Astrocyte (in vitro differentiated cells and primary cell): ENCODE measurements at regions not wholly inside any gene's neighbourhood (a gene's known extent, or its start where the extent isn't known, plus 50 kb on each side); places are given as distances from the start of the nearest gene placed in this dataset.
"Not testable (repeated sequence)": the region's sequence is repeated elsewhere in the genome, so short reads cannot be mapped to it uniquely, and the experiment has no call there.

Experiments
- DNase-seq: peaks from one replicate; pipeline ENCODE4 v3.0.0-alpha.2; 2010; ENCODE audit warnings: low read depth
- FAIRE-seq: peaks from 2 replicates; lab custom pipeline; 2011; peaks lifted over from hg19 to GRCh38; lab: Jason Lieb, UNC
- H2AFZ ChIP-seq: 2 replicates; pipeline ENCODE4 v1.6.0; 2012; ENCODE audit warnings: low read depth, low read length, inconsistent platforms
- H3K27ac ChIP-seq: 2 replicates; pipeline ENCODE4 v1.5.1; 2011; ENCODE audit warnings: low read depth, low read length, inconsistent platforms
- H3K27me3 ChIP-seq: 2 replicates; pipeline ENCODE4 v1.6.0; 2011; ENCODE audit warnings: low read length, inconsistent platforms; ENCODE audit not compliant: insufficient read depth
- H3K36me3 ChIP-seq: 2 replicates; pipeline ENCODE4 v1.5.1; 2011; ENCODE audit warnings: low read length, inconsistent platforms; ENCODE audit not compliant: insufficient read depth
- H3K4me1 ChIP-seq: 2 replicates; pipeline ENCODE4 v1.5.1; 2011; ENCODE audit warnings: low read length, inconsistent platforms; ENCODE audit not compliant: insufficient read depth
- H3K4me2 ChIP-seq: 2 replicates; pipeline ENCODE4 v1.6.0; 2012; ENCODE audit warnings: low read length, inconsistent platforms
- H3K4me3 ChIP-seq: 2 replicates; pipeline ENCODE4 v1.5.1; 2011; ENCODE audit warnings: low read depth, mild to moderate bottlenecking, low read length, inconsistent platforms; ENCODE audit not compliant: insufficient read depth
- H3K79me2 ChIP-seq: 2 replicates; pipeline ENCODE4 v1.6.0; 2012; ENCODE audit warnings: mild to moderate bottlenecking, low read length, inconsistent platforms; ENCODE audit not compliant: insufficient read depth
- H3K9ac ChIP-seq: 2 replicates; pipeline ENCODE4 v1.6.0; 2012; ENCODE audit warnings: mild to moderate bottlenecking, low read length, inconsistent platforms
- H3K9me3 ChIP-seq: 2 replicates; pipeline ENCODE4 v1.5.1; 2012; ENCODE audit warnings: low read depth, mild to moderate bottlenecking, low read length, inconsistent platforms; ENCODE audit not compliant: insufficient read depth
- H4K20me1 ChIP-seq: 2 replicates; pipeline ENCODE4 v1.6.0; 2012; ENCODE audit warnings: low read length, inconsistent platforms; ENCODE audit not compliant: insufficient read depth
- H3K27ac Mint-ChIP-seq: one replicate; pipeline ENCODE4 v1.8.0; 2021; ENCODE audit warnings: mild to moderate bottlenecking, mixed read lengths; ENCODE audit not compliant: unreplicated experiment
- H3K27me3 Mint-ChIP-seq: one replicate; pipeline ENCODE4 v1.8.0; 2021; ENCODE audit warnings: low read depth, mixed read lengths; ENCODE audit not compliant: unreplicated experiment
- H3K36me3 Mint-ChIP-seq: one replicate; pipeline ENCODE4 v1.8.0; 2021; ENCODE audit warnings: low read depth, mixed read lengths; ENCODE audit not compliant: unreplicated experiment
- H3K4me1 Mint-ChIP-seq: one replicate; pipeline ENCODE4 v1.8.0; 2021; ENCODE audit warnings: low read depth, mixed read lengths; ENCODE audit not compliant: unreplicated experiment
- H3K4me3 Mint-ChIP-seq: one replicate; pipeline ENCODE4 v1.8.0; 2021; ENCODE audit warnings: mild to moderate bottlenecking, moderate library complexity, mixed read lengths; ENCODE audit not compliant: unreplicated experiment
- H3K9me3 Mint-ChIP-seq: one replicate; pipeline ENCODE4 v1.8.0; 2021; ENCODE audit warnings: mild to moderate bottlenecking, mixed read lengths; ENCODE audit not compliant: unreplicated experiment
- EZH2 ChIP-seq: IDR thresholded peaks from 2 replicates; pipeline ENCODE4 v1.6.1; 2012; ENCODE audit warnings: mild to moderate bottlenecking, low read length, inconsistent platforms; ENCODE audit not compliant: insufficient read depth
- TF ChIP-seq, protein P1 (sequence below): IDR thresholded peaks from 2 replicates; pipeline ENCODE4 v1.5.1; 2011; ENCODE audit warnings: low read depth, mild to moderate bottlenecking, inconsistent platforms, low read length, moderate library complexity; ENCODE audit not compliant: insufficient read depth

DNA sequence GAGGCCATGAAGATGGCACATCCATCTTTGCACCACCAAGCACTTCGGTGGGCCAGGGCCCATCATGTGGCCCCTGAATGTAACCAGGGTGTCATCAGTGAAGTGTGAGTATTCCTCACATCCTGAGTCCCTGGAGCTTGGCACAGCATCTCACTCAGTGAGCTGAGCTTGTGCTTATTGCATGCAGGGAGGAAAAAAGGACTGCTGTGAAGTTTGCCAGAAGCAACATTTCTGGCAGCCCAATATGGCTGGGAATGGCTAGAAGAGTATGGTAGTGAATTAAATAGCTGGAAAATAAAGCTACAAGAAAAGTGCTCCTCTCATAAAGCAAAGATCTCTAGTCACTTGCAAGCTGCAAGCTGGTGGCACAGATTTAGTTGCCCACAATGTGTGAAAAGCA lies 109.3 kb downstream of the TNFSF18 start:
- no peak overlapping the region for H3K4me3 Mint-ChIP-seq
- H3K36me3 ChIP-seq: no peaks in the 10 kb centered on the region
- no peaks in the 10 kb centered on the region for H3K9me3 ChIP-seq
- H3K27me3 Mint-ChIP-seq: no peaks in the 10 kb centered on the region
- no peaks in the 10 kb centered on the region for H4K20me1 ChIP-seq
- DNase-seq: no peak
- TF ChIP-seq EZH2: no peak
- TF ChIP-seq, protein P1, sequence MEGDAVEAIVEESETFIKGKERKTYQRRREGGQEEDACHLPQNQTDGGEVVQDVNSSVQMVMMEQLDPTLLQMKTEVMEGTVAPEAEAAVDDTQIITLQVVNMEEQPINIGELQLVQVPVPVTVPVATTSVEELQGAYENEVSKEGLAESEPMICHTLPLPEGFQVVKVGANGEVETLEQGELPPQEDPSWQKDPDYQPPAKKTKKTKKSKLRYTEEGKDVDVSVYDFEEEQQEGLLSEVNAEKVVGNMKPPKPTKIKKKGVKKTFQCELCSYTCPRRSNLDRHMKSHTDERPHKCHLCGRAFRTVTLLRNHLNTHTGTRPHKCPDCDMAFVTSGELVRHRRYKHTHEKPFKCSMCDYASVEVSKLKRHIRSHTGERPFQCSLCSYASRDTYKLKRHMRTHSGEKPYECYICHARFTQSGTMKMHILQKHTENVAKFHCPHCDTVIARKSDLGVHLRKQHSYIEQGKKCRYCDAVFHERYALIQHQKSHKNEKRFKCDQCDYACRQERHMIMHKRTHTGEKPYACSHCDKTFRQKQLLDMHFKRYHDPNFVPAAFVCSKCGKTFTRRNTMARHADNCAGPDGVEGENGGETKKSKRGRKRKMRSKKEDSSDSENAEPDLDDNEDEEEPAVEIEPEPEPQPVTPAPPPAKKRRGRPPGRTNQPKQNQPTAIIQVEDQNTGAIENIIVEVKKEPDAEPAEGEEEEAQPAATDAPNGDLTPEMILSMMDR: no peak
- H3K9me3 Mint-ChIP-seq: peaks cover 4% of the 10 kb centered on the region
- H3K27ac ChIP-seq: no peak overlapping the region
- no peak overlapping the region for H2AFZ ChIP-seq
- no peaks in the 10 kb centered on the region for H3K36me3 Mint-ChIP-seq
- no peak for FAIRE-seq
- no peaks in the 10 kb centered on the region for H3K27me3 ChIP-seq
- no peak overlapping the region for H3K9ac ChIP-seq
- no peak overlapping the region for H3K4me3 ChIP-seq
- peaks cover 11% of the 10 kb centered on the region for H3K4me1 ChIP-seq
- no peak overlapping the region for H3K27ac Mint-ChIP-seq
- peaks cover 15% of the 10 kb centered on the region for H3K4me1 Mint-ChIP-seq
- no peaks in the 10 kb centered on the region for H3K79me2 ChIP-seq
- H3K4me2 ChIP-seq: no peak overlapping the region

DNA sequence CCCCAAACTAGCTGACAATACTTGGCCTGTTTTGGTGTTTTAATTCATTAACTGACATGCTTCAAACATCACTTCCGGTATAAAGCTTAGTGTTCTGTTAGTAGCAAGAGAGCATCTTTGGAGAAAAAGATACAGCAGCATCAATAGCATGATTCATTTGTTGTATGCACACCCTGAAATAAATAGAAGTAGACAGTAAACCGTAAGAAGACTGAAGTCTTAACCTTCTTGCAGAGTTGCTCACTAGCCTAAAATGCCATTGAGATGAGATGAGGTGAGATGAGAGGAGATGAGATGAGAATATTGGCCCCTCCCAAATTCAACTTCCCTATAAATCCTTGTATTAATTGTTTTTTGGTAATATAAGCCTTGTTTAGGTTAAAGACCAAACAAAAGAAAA lies 108.8 kb downstream of the TNFSF18 start:
- no peak for DNase-seq
- Histone ChIP-seq H3K27ac (no peak overlapping the region), H4K20me1 (no peaks in the 10 kb centered on the region), H3K27me3 (no peaks in the 10 kb centered on the region), H3K4me2 (no peak overlapping the region), H3K36me3 (no peaks in the 10 kb centered on the region), H3K4me1 (peaks cover 13% of the 10 kb centered on the region), H3K9ac (no peak overlapping the region), H2AFZ (no peak overlapping the region), H3K4me3 (no peak overlapping the region), H3K79me2 (no peaks in the 10 kb centered on the region), H3K9me3 (no peaks in the 10 kb centered on the region)
- no peak overlapping the region for H3K27ac Mint-ChIP-seq
- TF ChIP-seq, protein P1: no peak
- TF ChIP-seq EZH2: no peak
- peaks cover 14% of the 10 kb centered on the region for H3K4me1 Mint-ChIP-seq
- H3K36me3 Mint-ChIP-seq: no peaks in the 10 kb centered on the region
- H3K27me3 Mint-ChIP-seq: no peaks in the 10 kb centered on the region
- peaks cover 4% of the 10 kb centered on the region for H3K9me3 Mint-ChIP-seq
- no peak for FAIRE-seq
- H3K4me3 Mint-ChIP-seq: no peak overlapping the region

DNA sequence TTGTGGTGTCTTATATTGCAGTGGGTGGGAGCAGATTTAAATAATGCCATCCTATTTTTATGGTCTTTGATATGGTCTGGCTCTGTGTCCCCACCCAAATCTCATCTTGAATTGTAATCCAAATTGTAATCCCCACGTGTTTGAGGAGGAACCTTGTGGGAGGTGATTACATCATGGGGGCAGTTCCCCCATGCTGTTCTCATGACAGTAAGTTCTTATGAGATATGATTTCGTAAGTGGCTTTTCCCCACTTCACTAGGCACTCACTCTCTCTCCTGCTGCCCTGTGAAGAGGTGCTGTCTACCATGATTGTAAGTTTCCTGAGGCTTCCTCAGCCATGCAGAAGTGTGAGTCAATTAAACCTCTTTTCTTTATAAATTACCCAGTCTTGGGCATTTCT lies 107.6 kb downstream of the TNFSF18 start:
- H3K27me3 ChIP-seq, DNase-seq, H3K9ac ChIP-seq, H3K4me3 ChIP-seq, H3K9me3 Mint-ChIP-seq, H4K20me1 ChIP-seq, H3K79me2 ChIP-seq, FAIRE-seq, H3K36me3 ChIP-seq, H3K4me3 Mint-ChIP-seq, H3K9me3 ChIP-seq, H3K27ac ChIP-seq, H3K27me3 Mint-ChIP-seq, H3K36me3 Mint-ChIP-seq, H2AFZ ChIP-seq, H3K4me2 ChIP-seq, H3K27ac Mint-ChIP-seq: not testable (repeated sequence)
- peaks cover 26% of the 10 kb centered on the region for H3K4me1 Mint-ChIP-seq
- H3K4me1 ChIP-seq: peaks cover 13% of the 10 kb centered on the region
